LNCAP (cell line): ENCODE measurements at regions not wholly inside any gene's neighbourhood (a gene's known extent, or its start where the extent isn't known, plus 50 kb on each side); places are given as distances from the start of the nearest gene placed in this dataset.

Experiments
- CTCF ChIP-seq: fragments of 450-650 bp; IDR thresholded peaks from 2 replicates; pipeline ENCODE4 v1.5.1; 2017; ENCODE audit warnings: mild to moderate bottlenecking

- no peak for TF ChIP-seq CTCF
Measured at GRCh38 chr6:155599160-155599559, 143.5 kb upstream of the NOX3 start.

- TF ChIP-seq CTCF, result no peak
Measured at GRCh38 chr6:155595284-155595683, 139.6 kb upstream of the NOX3 start.

GRCh38 chr6:155591741-155592140, 136.1 kb upstream of the NOX3 start:
- TF ChIP-seq CTCF, result no peak

- TF ChIP-seq CTCF, result no peak
Measured at GRCh38 chr6:155589190-155589589, 133.6 kb upstream of the NOX3 start.

DNA sequence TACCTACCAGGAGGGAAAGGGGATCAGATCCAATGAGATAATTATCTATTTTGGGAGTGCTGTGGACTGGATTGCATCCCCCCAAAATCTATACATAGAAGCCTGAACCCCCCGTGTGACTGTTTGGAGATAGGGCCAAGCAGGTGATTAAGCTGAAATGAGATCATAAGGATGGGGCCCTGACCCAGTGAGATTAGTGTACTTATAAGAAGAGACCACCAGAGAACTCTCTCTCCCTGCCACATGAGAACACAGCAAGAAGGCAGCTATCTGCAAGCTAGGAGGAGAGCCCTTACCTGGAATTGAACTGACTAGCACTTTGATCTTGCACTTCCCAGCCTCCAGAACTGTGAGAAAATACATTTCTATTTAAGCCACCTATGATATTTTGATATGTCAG, 132.2 kb upstream of the NOX3 start:
- TF ChIP-seq CTCF, result no peak

- no peak for TF ChIP-seq CTCF
Measured at GRCh38 chr6:155586090-155586489, 130.5 kb upstream of the NOX3 start.

DNA sequence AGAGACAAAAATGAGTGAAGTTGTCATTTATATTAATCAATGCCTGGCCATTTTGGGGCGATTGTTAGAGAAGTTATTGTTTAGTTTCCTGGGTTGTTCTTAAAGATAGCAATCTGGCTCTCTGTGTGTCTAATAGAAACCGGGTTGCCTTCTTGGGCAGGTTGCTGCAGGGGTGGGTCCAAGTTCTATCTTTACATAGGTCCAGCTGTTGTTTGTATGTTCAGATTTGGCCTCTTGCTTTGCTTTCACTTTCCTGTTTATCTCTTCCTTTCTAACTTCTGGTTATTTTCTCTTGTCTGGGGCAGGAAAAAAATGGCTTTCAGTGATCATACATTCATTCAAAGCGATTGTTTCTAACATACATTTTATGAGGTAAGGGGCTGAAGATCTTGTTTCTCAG, 128.4 kb upstream of the NOX3 start:
- TF ChIP-seq CTCF, result no peak
